NCI-H69 (cell line): ENCODE measurements at regions not wholly inside any gene's neighbourhood (a gene's known extent, or its start where the extent isn't known, plus 50 kb on each side); places are given as distances from the start of the nearest gene placed in this dataset.

Experiments
- DNase-seq: peaks from one replicate; lab custom pipeline; 2025; lab: John Stamatoyannopoulos, UW

GRCh38 chr18:68462766-68463165, 252.1 kb downstream of the TMX3 start:
- DNase-seq = no peak

GRCh38 chr18:68462148-68462547, 252.8 kb downstream of the TMX3 start:
- DNase-seq = no peak

- no peak for DNase-seq
Observed at GRCh38 chr18:68461481-68462018, 253.4 kb downstream of the TMX3 start.

GRCh38 chr18:68459968-68460367, 254.9 kb downstream of the TMX3 start:
- DNase-seq = no peak

- no peak for DNase-seq
Observed at GRCh38 chr18:68456985-68457384, 257.9 kb downstream of the TMX3 start.

GRCh38 chr18:68455229-68455603, 259.7 kb downstream of the TMX3 start:
- DNase-seq = no peak

GRCh38 chr18:68454511-68455228, 260.2 kb downstream of the TMX3 start:
- DNase-seq = no peak

GRCh38 chr18:68449292-68449691, 265.6 kb downstream of the TMX3 start:
- no peak for DNase-seq

GRCh38 chr18:68448736-68449135, 266.2 kb downstream of the TMX3 start:
- DNase-seq = no peak

GRCh38 chr18:68447286-68447685, 267.6 kb downstream of the TMX3 start:
- no peak for DNase-seq

GRCh38 chr18:68445668-68446426, 269.1 kb downstream of the TMX3 start:
- no peak for DNase-seq

- no peak for DNase-seq
Observed at GRCh38 chr18:68445136-68445535, 269.8 kb downstream of the TMX3 start.

- no peak for DNase-seq
Observed at GRCh38 chr18:68441241-68441640, 273.7 kb downstream of the TMX3 start.

- DNase-seq = no peak
Observed at GRCh38 chr18:68440433-68440832, 274.5 kb downstream of the TMX3 start.

- no peak for DNase-seq
Observed at GRCh38 chr18:68439642-68440041, 275.3 kb downstream of the TMX3 start.

GRCh38 chr18:68438983-68439382, 275.9 kb downstream of the TMX3 start:
- no peak for DNase-seq

GRCh38 chr18:68438536-68438935, 276.4 kb downstream of the TMX3 start:
- no peak for DNase-seq

- no peak for DNase-seq
Observed at GRCh38 chr18:68436485-68436884, 278.4 kb downstream of the TMX3 start.

GRCh38 chr18:68435581-68435980, 279.3 kb downstream of the TMX3 start:
- no peak for DNase-seq

- DNase-seq = no peak
Observed at GRCh38 chr18:68431922-68432198, 283.0 kb downstream of the TMX3 start.

GRCh38 chr18:68431111-68431921, 283.6 kb downstream of the TMX3 start:
- no peak for DNase-seq

GRCh38 chr18:68429841-68430240, 285.1 kb downstream of the TMX3 start:
- DNase-seq = no peak

GRCh38 chr18:68429111-68429510, 285.8 kb downstream of the TMX3 start:
- DNase-seq = no peak
